ENCODE measurements at regions not wholly inside any gene's neighbourhood (a gene's known extent, or its start where the extent isn't known, plus 50 kb on each side); places are given as distances from the start of the nearest gene placed in this dataset.

- no peak overlapping the region for H4K8ac ChIP-seq (ENCODE audit: low read depth in 2 of 2, low read length in 2 of 2)
- H2BK5ac ChIP-seq (ENCODE audit: low read depth, low read length, poor library complexity, severe bottlenecking) = no peak overlapping the region
- no peak overlapping the region for H3K4me3 ChIP-seq (ENCODE audit: insufficient read depth, low read depth, low read length)
- H3K27me3 ChIP-seq (ENCODE audit: control insufficient read depth, insufficient read depth, low read length) = peaks cover 8% of the 10 kb centered on the region
- no peak overlapping the region for H2AK9ac ChIP-seq (replicated peaks; ENCODE audit: low read depth, low read length, poor library complexity)
- H3K9me3 ChIP-seq (ENCODE audit: control insufficient read depth, insufficient read depth, low read length) = no peaks in the 10 kb centered on the region
- H3K18ac ChIP-seq (ENCODE audit: low read depth, low read length) = no peak overlapping the region
- intact Hi-C loops (cut with micrococcal nuclease) (no loop called here), in situ Hi-C loops (cut with MboI; ENCODE audit: low sequenced_read_pairs) (loop anchor here (25.0 kb wide), 1 partner anchor 731 kb away; no protein-coding TSS in a partner anchor), dilution Hi-C loops (cut with HindIII; ENCODE audit: low sequenced_read_pairs, unreplicated experiment) (no loop called here)
- no peak overlapping the region for H3K56ac ChIP-seq (ENCODE audit: extremely low read depth, insufficient read depth, low read length)
- no peak overlapping the region for H2BK15ac ChIP-seq (ENCODE audit: low read depth, low read length)
- ChIA-PET POLR2A (ENCODE audit: unreplicated experiment) (no interaction called here), CTCF (no interaction called here)
- H3K4ac ChIP-seq (ENCODE audit: low read depth, low read length) = no peak overlapping the region
- H2AK5ac ChIP-seq (ENCODE audit: low read depth, low read length) = no peak overlapping the region
- H2BK120ac ChIP-seq (ENCODE audit: low read depth, low read length) = no peak overlapping the region
- H3K79me1 ChIP-seq (ENCODE audit: low read depth in 1 of 2, low read length in 2 of 2) = no peaks in the 10 kb centered on the region
- 0 out of 2 replicates have a peak, but pooled peaks cover 3% of the 10 kb centered on the region for H3K9me1 ChIP-seq (ENCODE audit: insufficient read depth, low read length)
- H3K4me2 ChIP-seq (ENCODE audit: low read depth, low read length) = no peak overlapping the region
- H4K5ac ChIP-seq (ENCODE audit: low read depth, low read length) = no peak overlapping the region
- H3K14ac ChIP-seq (replicated peaks; ENCODE audit: low read depth, low read length) = no peak overlapping the region
- no peak overlapping the region for H3K9ac ChIP-seq (ENCODE audit: low read depth, low read length)
- no peak overlapping the region for H3K27ac ChIP-seq (ENCODE audit: insufficient read depth, low read length)
- no peak overlapping the region for H2BK20ac ChIP-seq (ENCODE audit: low read depth, low read length)
- H3K23ac ChIP-seq (ENCODE audit: low read depth, low read length) = no peak overlapping the region
- no TSS peak for BruUV-seq (replicated peaks)
- H4K20me1 ChIP-seq (ENCODE audit: insufficient read depth, low read length) = no peaks in the 10 kb centered on the region
- H3K36me3 ChIP-seq (ENCODE audit: control insufficient read depth, insufficient read depth, low read length) = no peaks in the 10 kb centered on the region
- H2AFZ ChIP-seq (replicated peaks; ENCODE audit: low read length, poor library complexity) = no peak overlapping the region
- TF ChIP-seq ELK1 (IDR thresholded peaks at IDR 0.05; ENCODE audit: borderline replicate concordance, low read depth, low read length) = no peak
- no peak for TF ChIP-seq RAD21 (IDR thresholded peaks at IDR 0.05; ENCODE audit: low read length)
- TF ChIP-seq RFX5 (IDR thresholded peaks at IDR 0.05; ENCODE audit: low read depth, low read length) = no peak
- no peak for TF ChIP-seq MAZ (IDR thresholded peaks at IDR 0.05; ENCODE audit: borderline replicate concordance, low read depth, low read length)
- TF ChIP-seq MXI1 (IDR thresholded peaks at IDR 0.05; ENCODE audit: borderline replicate concordance, low read depth, low read length) = no peak
- TF ChIP-seq FOS (IDR thresholded peaks at IDR 0.05; ENCODE audit: low read depth, low read length) = no peak
- no peak for TF ChIP-seq POLR2A (IDR thresholded peaks at IDR 0.05; ENCODE audit: low read depth, low read length)
- TF ChIP-seq RCOR1 (IDR thresholded peaks at IDR 0.05; ENCODE audit: insufficient replicate concordance, low read length) = no peak
- no peak for TF ChIP-seq USF2 (IDR thresholded peaks at IDR 0.05; ENCODE audit: low read depth, low read length)
- TF ChIP-seq CEBPB (IDR thresholded peaks at IDR 0.05; ENCODE audit: low read depth, low read length) = no peak
- TF ChIP-seq CTCF (conservative IDR thresholded peaks at IDR 0.05; ENCODE audit: low read depth, low read length) = no peak
- TF ChIP-seq BHLHE40 (IDR thresholded peaks at IDR 0.05; ENCODE audit: low read depth, low read length) = no peak
- TF ChIP-seq MAFK (IDR thresholded peaks at IDR 0.05; ENCODE audit: low read depth, low read length) = no peak
- TF ChIP-seq NFE2L2 (IDR thresholded peaks at IDR 0.05; ENCODE audit: low read depth, low read length) = no peak
- no peak for TF ChIP-seq SMC3 (IDR thresholded peaks at IDR 0.05; ENCODE audit: low read depth, low read length)
- DNase-seq = no peak
- no peak overlapping the region for H4K91ac ChIP-seq (ENCODE audit: insufficient read depth, low read depth, low read length)
- no CpG with 5 or more reads among the region's 4 CpGs for WGBS, 2 experiments (ENCODE audit: extremely low coverage in 2 of 2, insufficient read length in 1 of 2)
- no peaks in the 10 kb centered on the region for H3K4me1 ChIP-seq (ENCODE audit: control insufficient read depth, insufficient read depth, low read length)
- ATAC-seq (ENCODE audit: low read depth) = no peak
These were observed 202.9 kb downstream of the MIB1 start for GRCh38 chr18:21943456-21943855.

Measured in IMR-90 (cell line).